ENCODE measurements at regions not wholly inside any gene's neighbourhood (a gene's known extent, or its start where the extent isn't known, plus 50 kb on each side); places are given as distances from the start of the nearest gene placed in this dataset.
A peak's percentile ranks its signal among the peaks of the same experiment; 100 is the strongest.

- Histone ChIP-seq H3K36me3 (replicated peaks in 1 of 2; ENCODE audit: control insufficient read depth in 1 of 2, insufficient read depth in 2 of 2, low read length in 2 of 2) (no peaks in the 10 kb centered on the region), H3K27me3 (ENCODE audit: control insufficient read depth in 1 of 2, insufficient read depth in 2 of 2, low read length in 2 of 2) (no peaks in the 10 kb centered on the region; a peak in 2 of 5 replicates), H4K20me1 (ENCODE audit: insufficient read depth, low read length) (no peaks in the 10 kb centered on the region), H3K9ac (ENCODE audit: insufficient read depth, low read depth, low read length) (no peak overlapping the region), H3K4me3 (replicated peaks in 1 of 3; ENCODE audit: insufficient read depth in 1 of 3, low read depth in 2 of 3, low read length in 3 of 3) (no peak overlapping the region), H3K4me2 (ENCODE audit: low read depth, low read length) (no peak overlapping the region), H3K27ac (ENCODE audit: extremely low read length, insufficient read depth, low read length) (no peak overlapping the region), H2AFZ (ENCODE audit: low read length) (no peak overlapping the region), H3K4me1 (ENCODE audit: insufficient read depth, low read length) (no peaks in the 10 kb centered on the region), H3K9me3 (ENCODE audit: low read length) (no peaks in the 10 kb centered on the region), H3K79me2 (ENCODE audit: insufficient read depth, low read length) (no peaks in the 10 kb centered on the region)
- no peak for DNase-seq (ENCODE audit: low spot score)
- intact Hi-C loops (cut with micrococcal nuclease; ENCODE audit: unreplicated experiment), result no loop called here
- TF ChIP-seq ZNF207 (IDR thresholded peaks at IDR 0.05; ENCODE audit: borderline replicate concordance), result no peak
- CTCF ChIA-PET (ENCODE audit: low intra/inter-chr PET ratio, low total read pairs), result no interaction called here
- POLR2A ChIA-PET, result no interaction called here
- no TSS peak for BruUV-seq (replicated peaks)
- in situ Hi-C loops (cut with HindIII; ENCODE audit: extremely low pct_ligation_motif_present, low pct_unique_long_range_greater_than_20kb), result no loop called here
- no peak for ATAC-seq
- no peak for FAIRE-seq
- 5% methylated on average over 1 of the region's 1 CpG for WGBS (ENCODE audit: low lambda C conversion rate)
Observed at GRCh38 chr5:143966280-143966679, 154.3 kb downstream of the HMHB1 start.

GRCh38 chr5:143968071-143968878 is 156.3 kb downstream of the HMHB1 start:
- WGBS (ENCODE audit: low lambda C conversion rate), result 3% methylated on average over 3 of the region's 3 CpGs
- CTCF ChIA-PET (ENCODE audit: low intra/inter-chr PET ratio, low total read pairs), result no interaction called here
- in situ Hi-C loops (cut with HindIII; ENCODE audit: extremely low pct_ligation_motif_present, low pct_unique_long_range_greater_than_20kb), result no loop called here
- H3K4me2 ChIP-seq (ENCODE audit: low read depth, low read length), result no peak overlapping the region
- H3K4me1 ChIP-seq (ENCODE audit: insufficient read depth, low read length), result no peaks in the 10 kb centered on the region
- BruUV-seq (replicated peaks), result no TSS peak
- H2AFZ ChIP-seq (ENCODE audit: low read length), result no peak overlapping the region
- H3K9ac ChIP-seq (ENCODE audit: insufficient read depth, low read depth, low read length), result no peak overlapping the region
- POLR2A ChIA-PET, result no interaction called here
- no peaks in the 10 kb centered on the region for H3K79me2 ChIP-seq (ENCODE audit: insufficient read depth, low read length)
- H3K9me3 ChIP-seq (ENCODE audit: low read length), result no peaks in the 10 kb centered on the region
- no peaks in the 10 kb centered on the region for H4K20me1 ChIP-seq (ENCODE audit: insufficient read depth, low read length)
- peak; percentile 48; the same call in 1 of the 3 replicates for ATAC-seq
- intact Hi-C loops (cut with micrococcal nuclease; ENCODE audit: unreplicated experiment), result no loop called here
- no peak for FAIRE-seq
- DNase-seq (ENCODE audit: low spot score), result peak; percentile 22
- no peaks in the 10 kb centered on the region for H3K36me3 ChIP-seq (replicated peaks in 1 of 2; ENCODE audit: control insufficient read depth in 1 of 2, insufficient read depth in 2 of 2, low read length in 2 of 2)
- peak; percentile 46 for TF ChIP-seq CTCF (CRISPR knock-in tag; IDR thresholded peaks at IDR 0.05)
- no peak for TF ChIP-seq NRL (CRISPR knock-in tag; IDR thresholded peaks at IDR 0.05; ENCODE audit: borderline replicate concordance)
- TF ChIP-seq STAG1 (CRISPR knock-in tag; IDR thresholded peaks at IDR 0.05), result peak; percentile 62
- no peaks in the 10 kb centered on the region; a peak in 2 of 5 replicates for H3K27me3 ChIP-seq (ENCODE audit: control insufficient read depth in 1 of 2, insufficient read depth in 2 of 2, low read length in 2 of 2)
- H3K4me3 ChIP-seq (replicated peaks in 1 of 3; ENCODE audit: insufficient read depth in 1 of 3, low read depth in 2 of 3, low read length in 3 of 3), result no peak overlapping the region
- H3K27ac ChIP-seq (ENCODE audit: extremely low read length, insufficient read depth, low read length), result no peak overlapping the region

Data from HepG2 (cell line).